ENCODE measurements at regions not wholly inside any gene's neighbourhood (a gene's known extent, or its start where the extent isn't known, plus 50 kb on each side); places are given as distances from the start of the nearest gene placed in this dataset.
"Not testable (repeated sequence)": the region's sequence is repeated elsewhere in the genome, so short reads cannot be mapped to it uniquely, and the experiment has no call there.

DNA sequence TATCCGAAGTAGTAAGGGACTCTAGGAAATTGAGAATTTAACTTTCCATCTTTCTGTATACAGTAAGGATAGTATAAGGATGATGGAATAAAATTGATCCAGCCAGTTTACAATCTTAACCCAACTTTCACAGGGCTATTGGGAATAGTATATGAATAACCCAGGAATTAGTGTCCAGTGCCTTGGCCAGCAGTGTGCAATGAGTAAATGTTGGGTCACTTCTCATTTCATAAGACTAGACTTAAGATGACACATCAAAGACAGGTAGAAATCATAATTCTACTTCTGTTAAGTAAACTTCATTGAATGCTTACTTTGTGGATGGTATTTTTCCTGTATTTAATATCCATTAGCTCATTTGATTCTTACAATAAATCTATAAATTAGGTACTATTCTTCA is 949.6 kb upstream of the GOT2 start:
- no peak for DNase-seq

GRCh38 chr16:59665618-59666220 is 931.6 kb upstream of the GOT2 start:
- no peak for DNase-seq

DNA sequence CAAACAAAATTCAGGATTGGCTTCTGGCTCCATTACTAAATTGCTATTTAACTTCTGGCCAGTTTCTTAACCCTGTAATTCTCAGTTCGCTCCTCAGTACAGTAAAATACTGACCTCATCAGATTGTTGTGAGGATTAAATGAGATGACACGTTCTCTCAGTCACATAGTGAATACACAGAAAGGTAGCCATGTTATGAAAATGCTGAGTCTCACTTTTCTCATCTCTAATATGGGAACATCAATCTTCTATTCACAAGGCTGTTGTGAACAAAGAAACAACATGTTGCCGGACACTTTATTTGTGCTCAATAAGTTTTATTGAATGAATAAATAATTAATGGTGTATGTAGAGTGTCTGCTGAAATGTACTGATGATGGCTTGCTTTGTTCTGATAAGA is 924.5 kb upstream of the GOT2 start:
- DNase-seq = no peak

- DNase-seq = no peak
Observed at GRCh38 chr16:59655031-59655430, 920.9 kb upstream of the GOT2 start.

DNA sequence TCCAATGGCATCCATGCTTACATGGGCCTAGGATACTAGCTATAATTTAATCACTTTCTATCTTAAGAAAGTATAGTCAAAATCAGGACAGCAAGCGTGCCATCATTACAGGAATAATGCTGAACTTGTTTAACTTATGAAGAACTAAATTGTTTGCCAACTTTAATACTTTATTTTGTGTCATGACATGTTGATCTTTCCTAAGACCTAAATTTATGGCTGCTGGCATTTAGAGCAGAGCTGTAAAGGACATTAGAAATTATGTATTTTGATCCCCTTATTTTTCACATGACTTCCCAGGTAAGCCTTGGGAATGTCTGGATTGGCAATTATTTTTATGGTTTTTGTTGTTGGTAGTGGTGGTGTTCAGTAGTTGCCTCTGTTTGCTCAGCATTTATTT is 920.3 kb upstream of the GOT2 start:
- DNase-seq = no peak

- no peak for DNase-seq
Observed at GRCh38 chr16:59651662-59652061, 917.5 kb upstream of the GOT2 start.

GRCh38 chr16:59645194-59645593 is 911.1 kb upstream of the GOT2 start:
- no peak for DNase-seq

DNA sequence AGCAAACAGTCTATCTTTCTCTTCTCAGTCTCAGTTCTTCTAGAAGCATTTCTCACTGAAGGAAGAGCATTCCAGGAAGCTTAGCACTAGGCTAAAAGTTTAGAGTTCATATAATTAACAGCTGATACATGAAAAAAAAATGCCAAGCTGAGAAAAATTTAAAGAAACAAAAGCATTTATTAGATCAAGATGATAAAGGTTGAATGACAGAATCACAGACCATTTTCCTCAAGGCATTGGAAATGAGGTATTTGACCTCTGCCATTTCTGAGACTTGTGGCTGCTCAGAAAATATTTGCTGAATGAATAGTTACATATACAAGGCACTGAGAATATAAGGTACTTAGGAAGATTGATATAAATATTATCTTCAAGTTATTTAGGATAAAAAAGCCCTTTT is 901.6 kb upstream of the GOT2 start:
- no peak for DNase-seq

- no peak for DNase-seq
Observed at GRCh38 chr16:59634951-59635350, 900.8 kb upstream of the GOT2 start.

- no peak for DNase-seq
Observed at GRCh38 chr16:59634004-59634579, 900.0 kb upstream of the GOT2 start.

GRCh38 chr16:59632276-59632855 is 898.2 kb upstream of the GOT2 start:
- no peak for DNase-seq

DNA sequence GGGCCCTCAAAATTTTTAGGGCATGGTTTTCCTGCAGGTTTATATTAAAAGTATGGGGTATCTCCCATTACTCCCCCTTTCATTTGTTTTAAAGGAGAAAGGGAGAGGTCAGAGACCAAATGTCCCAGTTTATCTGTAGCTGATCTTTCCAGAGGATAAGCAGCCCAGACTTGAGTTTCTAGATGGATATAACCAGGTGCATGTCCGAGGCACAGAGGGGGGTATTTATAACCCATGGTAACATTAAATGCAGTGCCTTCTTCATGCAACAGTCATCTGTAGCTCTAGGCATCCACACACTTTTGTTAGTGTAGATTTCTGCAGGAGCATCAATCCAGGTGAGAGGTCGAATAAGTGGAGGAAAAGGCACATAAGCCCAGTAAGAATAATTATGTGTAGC is 890.3 kb upstream of the GOT2 start:
- DNase-seq = not testable (repeated sequence)

DNA sequence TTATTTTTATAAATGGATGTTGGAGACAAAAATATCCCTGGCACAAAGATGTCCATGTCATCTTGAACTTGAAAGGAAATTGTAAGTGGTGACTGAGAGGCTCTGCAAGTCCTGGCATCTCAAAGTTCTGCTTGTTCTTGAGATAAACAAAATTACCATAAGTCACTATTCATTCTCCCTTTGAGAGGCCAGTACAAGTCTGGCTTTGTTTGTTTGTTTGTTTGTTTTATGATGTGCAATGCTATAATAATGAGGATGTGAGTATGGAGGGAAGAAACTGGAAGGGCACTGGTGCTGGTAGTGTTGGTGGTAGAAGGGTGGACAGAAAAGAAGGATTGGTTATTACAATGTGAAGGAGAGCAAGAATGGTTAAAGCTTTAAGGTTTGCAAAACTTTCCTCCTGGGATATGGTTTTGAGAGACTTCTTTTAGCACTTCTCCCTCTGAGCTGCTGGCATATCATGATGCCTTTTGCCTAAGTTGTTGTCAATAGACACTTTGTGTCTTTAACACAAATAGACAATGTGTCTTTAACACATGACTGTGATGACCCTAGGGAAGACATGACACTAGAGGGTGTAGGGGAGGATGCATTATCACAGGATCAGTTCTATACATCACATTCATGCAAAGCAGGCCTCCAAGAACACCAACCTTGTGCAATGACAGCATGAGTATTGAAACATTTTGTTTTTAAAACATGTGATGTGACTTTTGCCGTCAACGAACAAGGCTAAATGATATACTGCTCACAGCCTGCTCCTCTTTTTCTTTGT is 880.5 kb upstream of the GOT2 start:
- DNase-seq = no peak

- not testable (repeated sequence) for DNase-seq
Observed at GRCh38 chr16:59612910-59613620, 878.9 kb upstream of the GOT2 start.

DNA sequence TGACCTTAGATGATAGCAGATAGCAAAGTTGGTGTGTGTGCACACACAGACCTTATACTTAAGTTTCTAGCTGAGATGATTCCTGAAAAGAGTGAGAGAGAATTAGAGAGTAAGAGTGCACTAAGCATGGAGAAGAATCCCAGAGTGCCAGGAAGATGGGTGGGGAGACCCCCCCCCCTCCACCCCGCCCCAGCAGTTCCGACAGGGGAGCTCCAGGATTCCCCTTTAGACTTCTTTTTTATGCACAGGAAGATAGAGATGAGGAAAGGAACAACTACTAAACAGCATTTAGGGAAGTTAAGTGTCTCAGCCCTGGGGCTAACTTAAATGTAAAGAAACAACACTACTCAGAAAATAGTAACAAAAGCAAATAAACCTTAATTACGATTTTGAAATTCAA is 878.0 kb upstream of the GOT2 start:
- no peak for DNase-seq

- no peak for DNase-seq
Observed at GRCh38 chr16:59611556-59611955, 877.4 kb upstream of the GOT2 start.

- no peak for DNase-seq
Observed at GRCh38 chr16:59605706-59606105, 871.6 kb upstream of the GOT2 start.

DNA sequence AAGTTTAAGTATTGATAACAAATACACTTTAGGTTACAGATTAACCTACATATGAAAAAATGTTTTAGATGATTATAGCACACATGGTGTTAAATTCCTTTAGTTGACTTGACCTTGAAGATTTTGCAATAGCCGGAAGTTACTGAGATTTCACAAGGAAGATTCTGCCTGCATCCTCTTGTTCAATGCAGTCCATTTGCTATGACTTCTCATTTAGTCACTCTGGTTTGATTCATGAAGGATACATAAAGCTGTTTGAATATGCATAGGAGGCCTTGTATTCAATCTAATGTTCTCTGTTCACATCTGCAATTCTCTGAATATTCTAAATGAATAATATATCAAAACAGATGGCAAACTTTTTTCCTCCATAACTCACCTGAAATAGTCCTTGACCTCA is 870.2 kb upstream of the GOT2 start:
- no peak for DNase-seq

- DNase-seq = no peak
Observed at GRCh38 chr16:59601452-59601851, 867.3 kb upstream of the GOT2 start.

DNA sequence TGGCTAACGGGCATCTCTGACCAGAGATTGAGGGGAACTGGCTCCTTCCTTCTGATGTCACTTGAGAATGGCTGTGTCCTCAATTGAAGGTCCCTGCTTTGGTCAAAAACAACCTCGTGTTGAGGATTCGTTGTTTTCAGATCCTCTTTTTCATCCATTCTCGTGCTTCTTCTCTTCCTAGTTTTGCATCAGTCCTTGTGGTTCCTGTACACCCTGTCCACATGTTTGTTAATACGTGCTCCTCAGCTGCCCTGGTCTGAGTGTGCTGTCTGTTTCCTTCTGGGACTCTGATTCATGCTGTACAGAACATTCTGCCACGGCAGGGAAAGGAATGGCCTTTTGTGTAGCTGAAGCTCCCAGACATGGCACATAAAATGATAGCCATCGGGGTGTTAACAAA is 863.2 kb upstream of the GOT2 start:
- DNase-seq = no peak

GRCh38 chr16:59596693-59597092 is 862.6 kb upstream of the GOT2 start:
- no peak for DNase-seq

- DNase-seq = no peak
Observed at GRCh38 chr16:59593194-59593661, 859.1 kb upstream of the GOT2 start.

DNA sequence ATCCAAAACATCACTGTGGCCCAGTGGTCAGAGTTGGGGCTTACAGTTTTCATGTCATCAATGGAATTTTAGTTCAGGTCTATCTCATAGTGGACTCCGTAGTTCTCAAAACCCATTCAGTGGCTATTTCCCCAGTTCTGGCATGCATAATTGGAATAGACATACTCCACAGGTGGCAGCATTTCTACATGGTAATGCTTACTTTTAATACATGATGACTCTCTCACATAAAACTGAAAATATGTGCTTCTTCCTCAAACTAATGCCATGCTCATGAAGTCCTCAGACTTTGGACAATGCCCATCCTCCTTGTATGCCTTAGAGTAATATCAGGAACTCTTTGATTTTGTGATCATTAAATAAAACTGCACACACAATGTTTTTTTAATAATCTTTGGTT is 857.4 kb upstream of the GOT2 start:
- no peak for DNase-seq

Data from NCI-H1092 treated with DMSO at 0.1 percent for 48 hours (cell line).